Mesothelial cell of epicardium (in vitro differentiated cells): ENCODE measurements at regions not wholly inside any gene's neighbourhood (a gene's known extent, or its start where the extent isn't known, plus 50 kb on each side); places are given as distances from the start of the nearest gene placed in this dataset.
A peak's percentile ranks its signal among the peaks of the same experiment; 100 is the strongest.

Experiments used
- DNase-seq, 2 experiments: peaks; one replicate each; pipeline ENCODE4 v3.0.0; 2021; ENCODE audit warnings: low spot score in 2 of 2; ENCODE audit not compliant: unreplicated experiment in 2 of 2
- H3K27ac Mint-ChIP-seq: 2 replicates; pipeline ENCODE4 v1.8.0; 2021; ENCODE audit warnings: mixed read lengths
- H3K27me3 Mint-ChIP-seq: 2 replicates; pipeline ENCODE4 v1.8.0; 2021; ENCODE audit warnings: low read depth, mixed read lengths
- H3K36me3 Mint-ChIP-seq: 2 replicates; pipeline ENCODE4 v1.8.0; 2021; ENCODE audit warnings: mixed read lengths
- H3K4me1 Mint-ChIP-seq: 2 replicates; pipeline ENCODE4 v1.8.0; 2021; ENCODE audit warnings: mixed read lengths
- H3K4me3 Mint-ChIP-seq: 2 replicates; pipeline ENCODE4 v1.8.0; 2021; ENCODE audit warnings: mild to moderate bottlenecking, moderate library complexity, mixed read lengths
- H3K9me3 Mint-ChIP-seq: 2 replicates; pipeline ENCODE4 v1.8.0; 2021; ENCODE audit warnings: mixed read lengths
- TF ChIP-seq, protein P1 (sequence below): fragments of 200-600 bp; sonication (generic); IDR thresholded peaks from one replicate; pipeline ENCODE4 v1.5.0; 2021; ENCODE audit warnings: antibody characterized with exemption; ENCODE audit not compliant: unreplicated experiment

DNA sequence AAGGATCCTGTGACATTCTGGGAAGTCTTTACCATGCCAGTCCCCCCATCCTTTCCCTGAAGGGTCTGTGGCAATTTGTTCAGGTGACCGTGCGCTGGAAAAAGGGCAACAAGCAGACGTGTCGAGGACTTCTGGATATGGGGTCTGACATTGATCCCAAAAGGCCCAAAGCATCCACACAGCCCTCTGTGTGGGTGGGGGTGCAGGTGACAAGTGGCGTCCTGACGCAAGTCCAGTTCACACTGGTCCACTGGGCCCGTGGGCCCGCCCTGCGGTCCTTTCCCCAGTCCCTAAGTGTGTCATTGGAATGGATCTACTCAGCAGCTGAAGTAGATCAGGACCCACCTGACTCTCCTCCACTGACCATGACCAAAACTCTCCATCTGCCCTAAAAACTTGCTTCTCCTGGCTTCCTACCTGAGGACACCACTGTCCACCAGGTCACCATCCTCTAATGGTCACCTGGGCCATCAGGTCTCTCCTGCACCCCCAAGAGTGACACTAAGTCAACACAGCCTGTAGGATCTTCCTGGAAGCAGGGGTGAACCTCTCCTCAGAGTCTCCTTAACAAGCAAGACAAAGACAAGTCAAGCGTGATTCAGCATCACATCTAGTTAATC lies 85.6 kb upstream of the SLC66A3 start:
- TF ChIP-seq, protein P1, sequence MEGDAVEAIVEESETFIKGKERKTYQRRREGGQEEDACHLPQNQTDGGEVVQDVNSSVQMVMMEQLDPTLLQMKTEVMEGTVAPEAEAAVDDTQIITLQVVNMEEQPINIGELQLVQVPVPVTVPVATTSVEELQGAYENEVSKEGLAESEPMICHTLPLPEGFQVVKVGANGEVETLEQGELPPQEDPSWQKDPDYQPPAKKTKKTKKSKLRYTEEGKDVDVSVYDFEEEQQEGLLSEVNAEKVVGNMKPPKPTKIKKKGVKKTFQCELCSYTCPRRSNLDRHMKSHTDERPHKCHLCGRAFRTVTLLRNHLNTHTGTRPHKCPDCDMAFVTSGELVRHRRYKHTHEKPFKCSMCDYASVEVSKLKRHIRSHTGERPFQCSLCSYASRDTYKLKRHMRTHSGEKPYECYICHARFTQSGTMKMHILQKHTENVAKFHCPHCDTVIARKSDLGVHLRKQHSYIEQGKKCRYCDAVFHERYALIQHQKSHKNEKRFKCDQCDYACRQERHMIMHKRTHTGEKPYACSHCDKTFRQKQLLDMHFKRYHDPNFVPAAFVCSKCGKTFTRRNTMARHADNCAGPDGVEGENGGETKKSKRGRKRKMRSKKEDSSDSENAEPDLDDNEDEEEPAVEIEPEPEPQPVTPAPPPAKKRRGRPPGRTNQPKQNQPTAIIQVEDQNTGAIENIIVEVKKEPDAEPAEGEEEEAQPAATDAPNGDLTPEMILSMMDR: no peak
- no peaks in the 10 kb centered on the region for H3K36me3 Mint-ChIP-seq

DNA sequence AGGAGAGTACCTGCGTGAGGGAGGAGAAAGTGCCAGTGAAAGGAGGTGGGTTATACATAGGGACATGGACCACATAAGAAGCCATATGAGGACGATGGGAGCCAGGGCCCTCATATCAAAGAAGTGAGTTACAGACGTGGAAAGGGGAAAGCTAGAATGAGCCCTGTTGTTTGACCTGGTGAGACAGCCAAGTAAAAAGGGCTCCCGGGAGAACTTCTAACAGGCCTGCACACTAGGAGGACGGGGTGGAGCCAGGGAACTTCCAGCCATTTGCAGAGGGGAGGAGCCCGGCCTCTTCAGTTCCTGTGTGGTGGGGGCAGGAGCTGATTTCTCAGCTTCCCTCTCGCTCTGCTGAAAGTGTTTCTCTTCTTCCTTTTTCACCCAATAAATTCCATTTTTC lies 84.1 kb upstream of the SLC66A3 start:
- Mint-ChIP-seq H3K9me3 (peaks cover 4% of the 10 kb centered on the region), H3K36me3 (no peaks in the 10 kb centered on the region), H3K27ac (no peak overlapping the region), H3K27me3 (peaks cover 17% of the 10 kb centered on the region), H3K4me1 (peaks cover 8% of the 10 kb centered on the region), H3K4me3 (no peak overlapping the region)
- TF ChIP-seq, protein P1: no peak
- no peak for DNase-seq

More for the DNA sequence above, 85.6 kb upstream of the SLC66A3 start:
- Mint-ChIP-seq H3K4me1 (peaks cover 8% of the 10 kb centered on the region), H3K4me3 (no peak overlapping the region), H3K27me3 (peaks cover 31% of the 10 kb centered on the region), H3K9me3 (peaks cover 4% of the 10 kb centered on the region), H3K27ac (no peak overlapping the region)
- DNase-seq: no peak

DNA sequence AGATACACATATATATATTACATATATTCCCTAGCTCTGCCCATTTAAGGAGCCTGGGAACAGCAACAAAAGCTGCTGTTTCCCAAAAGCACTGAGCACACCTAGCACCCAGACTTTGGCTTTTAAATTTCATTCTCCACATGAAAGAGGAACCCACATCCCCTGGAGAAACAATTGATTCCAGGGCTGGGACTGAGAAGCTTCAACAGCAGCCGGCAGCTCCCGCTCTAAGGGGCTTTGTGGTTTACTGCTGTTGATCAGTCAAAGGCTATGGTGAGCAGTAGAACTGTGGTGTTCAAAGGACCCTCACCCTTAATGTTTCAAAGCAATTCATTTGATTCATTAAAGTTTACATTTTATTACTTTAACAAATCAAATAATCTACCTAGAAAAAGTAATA lies 83.3 kb upstream of the SLC66A3 start:
- Mint-ChIP-seq H3K9me3 (peaks cover 4% of the 10 kb centered on the region), H3K4me1 (peaks cover 8% of the 10 kb centered on the region), H3K27ac (no peak overlapping the region), H3K36me3 (no peaks in the 10 kb centered on the region), H3K4me3 (no peak overlapping the region), H3K27me3 (peaks cover 16% of the 10 kb centered on the region)
- TF ChIP-seq, protein P1: no peak
- DNase-seq: no peak

DNA sequence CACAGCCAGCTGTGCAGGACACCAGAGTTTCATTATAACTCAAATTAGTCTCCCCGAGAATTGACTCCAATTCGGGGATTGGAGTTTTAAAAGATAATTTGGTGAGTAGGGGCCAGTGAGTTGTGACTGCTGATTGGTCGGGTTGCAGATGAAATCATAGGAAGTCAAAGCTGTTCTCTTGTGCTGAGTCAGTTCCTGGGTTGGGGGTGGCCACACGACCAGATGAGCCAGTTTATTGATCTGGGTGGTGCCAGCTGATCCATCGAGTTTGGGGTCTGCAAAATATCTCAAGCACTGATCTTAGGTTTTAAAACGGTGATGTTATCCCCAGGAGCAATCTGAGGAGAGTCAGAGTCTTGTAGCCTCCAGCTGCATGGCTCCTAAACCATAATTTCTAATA lies 82.7 kb upstream of the SLC66A3 start:
- DNase-seq: no peak
- no peaks in the 10 kb centered on the region for H3K36me3 Mint-ChIP-seq
- H3K27ac Mint-ChIP-seq: no peak overlapping the region
- H3K4me3 Mint-ChIP-seq: no peak overlapping the region
- H3K9me3 Mint-ChIP-seq: peaks cover 4% of the 10 kb centered on the region
- TF ChIP-seq, protein P1: no peak
- H3K4me1 Mint-ChIP-seq: peaks cover 8% of the 10 kb centered on the region
- H3K27me3 Mint-ChIP-seq: peaks cover 16% of the 10 kb centered on the region

DNA sequence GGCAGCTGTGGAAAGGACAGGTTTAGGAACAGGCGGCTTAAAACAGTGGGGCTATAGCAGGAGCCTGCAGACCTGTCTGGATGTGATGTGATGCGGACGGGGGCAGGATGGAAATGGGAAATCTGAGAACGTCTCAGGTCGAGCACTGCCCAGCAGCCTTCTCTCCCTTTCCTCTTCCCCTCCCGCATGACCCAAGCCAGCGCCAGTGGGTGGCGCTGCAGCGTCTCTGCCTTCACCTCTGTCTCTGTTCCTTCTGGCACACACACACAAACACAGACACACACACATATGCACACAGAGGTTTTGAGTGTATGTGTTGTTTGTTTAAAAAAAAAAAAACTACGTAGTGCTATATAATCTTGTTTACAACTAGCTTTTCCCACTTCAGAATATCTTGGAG lies 82.0 kb upstream of the SLC66A3 start:
- no peak overlapping the region for H3K27ac Mint-ChIP-seq
- no peak for DNase-seq
- H3K36me3 Mint-ChIP-seq: no peaks in the 10 kb centered on the region
- TF ChIP-seq, protein P1: peak; percentile 28
- no peak overlapping the region for H3K4me3 Mint-ChIP-seq
- peaks cover 16% of the 10 kb centered on the region for H3K27me3 Mint-ChIP-seq
- H3K4me1 Mint-ChIP-seq: peaks cover 8% of the 10 kb centered on the region
- peaks cover 8% of the 10 kb centered on the region for H3K9me3 Mint-ChIP-seq

DNA sequence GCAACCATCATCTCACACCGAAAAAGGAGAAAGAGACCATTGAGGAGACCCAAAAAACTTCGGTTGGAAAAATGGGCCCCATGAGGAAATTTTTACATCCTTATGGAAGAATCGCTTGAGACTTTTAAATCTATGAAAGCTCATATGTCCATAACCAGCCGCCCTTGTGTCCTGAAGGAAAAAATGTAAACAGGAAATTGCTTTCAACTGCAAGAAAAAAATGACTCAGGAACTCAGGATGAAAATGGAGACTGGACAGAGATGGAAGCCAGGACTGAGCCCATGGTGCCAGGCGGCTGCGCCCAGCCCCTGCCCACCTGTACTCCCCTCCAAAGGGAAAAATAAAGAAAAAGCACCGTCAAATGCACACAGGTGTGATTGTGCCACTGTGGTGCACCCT lies 81.5 kb upstream of the SLC66A3 start:
- peaks cover 9% of the 10 kb centered on the region for H3K9me3 Mint-ChIP-seq
- no peak overlapping the region for H3K27ac Mint-ChIP-seq
- peaks cover 8% of the 10 kb centered on the region for H3K4me1 Mint-ChIP-seq
- no peaks in the 10 kb centered on the region for H3K36me3 Mint-ChIP-seq
- DNase-seq: no peak
- H3K4me3 Mint-ChIP-seq: no peak overlapping the region
- H3K27me3 Mint-ChIP-seq: peaks cover 14% of the 10 kb centered on the region
- TF ChIP-seq, protein P1: no peak
